ENCODE measurements at regions not wholly inside any gene's neighbourhood (a gene's known extent, or its start where the extent isn't known, plus 50 kb on each side); places are given as distances from the start of the nearest gene placed in this dataset.

DNA sequence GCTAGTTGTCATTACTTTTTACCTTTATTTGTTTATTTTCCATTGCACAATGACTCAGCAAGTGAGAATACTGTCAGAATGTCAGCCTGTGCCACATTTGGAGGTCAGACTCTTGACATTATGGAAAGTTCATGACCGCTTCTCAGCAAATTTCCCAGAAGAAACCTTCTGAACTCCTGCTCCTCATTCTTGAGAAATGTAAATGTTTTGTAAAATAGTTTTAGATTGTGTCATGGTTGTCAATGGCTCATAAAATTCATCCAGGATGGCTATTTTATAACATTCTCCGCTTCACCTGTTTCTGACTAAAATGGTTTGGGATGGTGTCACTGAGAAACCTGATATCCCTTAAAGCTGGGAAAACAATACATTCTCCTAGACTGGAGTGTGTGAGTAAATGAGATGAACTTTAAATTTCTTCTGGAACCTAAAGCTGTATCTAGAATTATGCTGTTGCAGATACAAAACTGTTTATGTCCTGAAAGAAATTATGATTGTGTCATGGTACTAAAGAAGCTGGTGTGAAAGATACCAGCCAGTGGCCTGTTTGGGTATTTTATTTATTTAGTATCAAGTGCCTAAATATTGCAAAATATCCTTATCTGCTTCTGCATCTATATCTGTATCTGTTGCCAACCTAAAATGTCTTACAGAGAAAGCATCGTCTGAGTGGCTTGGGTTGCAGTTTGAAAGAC lies 671.7 kb downstream of the GATA3 start:
- H3K36me3 ChIP-seq (ENCODE audit: insufficient read depth, low read length), result no peaks in the 10 kb centered on the region
- no peaks in the 10 kb centered on the region for H3K9me2 ChIP-seq (ENCODE audit: low read depth, low read length)
- no peaks in the 10 kb centered on the region for H3K9me3 ChIP-seq (ENCODE audit: low read length)
- TF ChIP-seq EZH2 (IDR thresholded peaks at IDR 0.05; ENCODE audit: borderline replicate concordance, low read length), result no peak
- no peaks in the 10 kb centered on the region for H4K20me1 ChIP-seq (ENCODE audit: insufficient read depth, low read length)
- H3K9ac ChIP-seq (ENCODE audit: low read length), result no peak overlapping the region
- no peak overlapping the region for H3K27ac ChIP-seq (ENCODE audit: low read depth, low read length, poor library complexity, severe bottlenecking)
- H3K4me1 ChIP-seq (ENCODE audit: insufficient read depth, low read length, severe bottlenecking), result no peaks in the 10 kb centered on the region
- H3K79me2 ChIP-seq (ENCODE audit: insufficient read depth, low read length), result no peaks in the 10 kb centered on the region
- no peaks in the 10 kb centered on the region for H3K27me3 ChIP-seq (ENCODE audit: insufficient read depth, low read length)
- H2AFZ ChIP-seq (ENCODE audit: low read length), result no peak overlapping the region
- H3K4me3 ChIP-seq (ENCODE audit: low read depth, low read length, poor library complexity, severe bottlenecking), result no peak overlapping the region
- no peak overlapping the region for H3K4me2 ChIP-seq (ENCODE audit: low read length)
- no peaks in the 10 kb centered on the region for H3F3A ChIP-seq (ENCODE audit: insufficient read depth, low read length)

DNA sequence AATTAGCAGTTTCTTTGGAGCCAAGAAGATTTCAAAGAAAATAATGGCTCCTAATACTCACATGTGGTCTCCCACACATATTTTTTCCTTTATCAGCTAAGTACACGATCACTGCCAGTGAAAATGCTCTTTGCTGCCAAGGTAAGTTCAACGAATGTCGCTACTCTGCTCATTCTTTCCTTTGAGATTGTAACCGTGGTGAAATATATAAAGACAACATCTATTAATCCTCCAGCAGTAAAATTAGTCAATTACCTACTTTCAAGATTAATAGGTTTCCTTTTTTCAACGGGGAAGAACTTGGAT lies 672.2 kb downstream of the GATA3 start:
- TF ChIP-seq EZH2 (IDR thresholded peaks at IDR 0.05; ENCODE audit: borderline replicate concordance, low read length), result no peak
- TF ChIP-seq, protein P1, sequence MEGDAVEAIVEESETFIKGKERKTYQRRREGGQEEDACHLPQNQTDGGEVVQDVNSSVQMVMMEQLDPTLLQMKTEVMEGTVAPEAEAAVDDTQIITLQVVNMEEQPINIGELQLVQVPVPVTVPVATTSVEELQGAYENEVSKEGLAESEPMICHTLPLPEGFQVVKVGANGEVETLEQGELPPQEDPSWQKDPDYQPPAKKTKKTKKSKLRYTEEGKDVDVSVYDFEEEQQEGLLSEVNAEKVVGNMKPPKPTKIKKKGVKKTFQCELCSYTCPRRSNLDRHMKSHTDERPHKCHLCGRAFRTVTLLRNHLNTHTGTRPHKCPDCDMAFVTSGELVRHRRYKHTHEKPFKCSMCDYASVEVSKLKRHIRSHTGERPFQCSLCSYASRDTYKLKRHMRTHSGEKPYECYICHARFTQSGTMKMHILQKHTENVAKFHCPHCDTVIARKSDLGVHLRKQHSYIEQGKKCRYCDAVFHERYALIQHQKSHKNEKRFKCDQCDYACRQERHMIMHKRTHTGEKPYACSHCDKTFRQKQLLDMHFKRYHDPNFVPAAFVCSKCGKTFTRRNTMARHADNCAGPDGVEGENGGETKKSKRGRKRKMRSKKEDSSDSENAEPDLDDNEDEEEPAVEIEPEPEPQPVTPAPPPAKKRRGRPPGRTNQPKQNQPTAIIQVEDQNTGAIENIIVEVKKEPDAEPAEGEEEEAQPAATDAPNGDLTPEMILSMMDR (IDR thresholded peaks at IDR 0.05; ENCODE audit: low read length), result no peak
- H3K36me3 ChIP-seq (ENCODE audit: insufficient read depth, low read length), result no peaks in the 10 kb centered on the region
- H3K27ac ChIP-seq (ENCODE audit: low read depth, low read length, poor library complexity, severe bottlenecking), result no peak overlapping the region
- H3K9me2 ChIP-seq (ENCODE audit: low read depth, low read length), result no peaks in the 10 kb centered on the region
- no peak overlapping the region for H3K4me2 ChIP-seq (ENCODE audit: low read length)
- no peak overlapping the region for H3K9ac ChIP-seq (ENCODE audit: low read length)
- no peaks in the 10 kb centered on the region for H3K4me1 ChIP-seq (ENCODE audit: insufficient read depth, low read length, severe bottlenecking)
- H3K79me2 ChIP-seq (ENCODE audit: insufficient read depth, low read length), result no peaks in the 10 kb centered on the region
- no peaks in the 10 kb centered on the region for H3K9me3 ChIP-seq (ENCODE audit: low read length)
- H3F3A ChIP-seq (ENCODE audit: insufficient read depth, low read length), result no peaks in the 10 kb centered on the region
- no peak overlapping the region for H2AFZ ChIP-seq (ENCODE audit: low read length)
- H3K27me3 ChIP-seq (ENCODE audit: insufficient read depth, low read length), result no peaks in the 10 kb centered on the region
- no peak overlapping the region for H3K4me3 ChIP-seq (ENCODE audit: low read depth, low read length, poor library complexity, severe bottlenecking)
- no peaks in the 10 kb centered on the region for H4K20me1 ChIP-seq (ENCODE audit: insufficient read depth, low read length)

- TF ChIP-seq, protein P1 (IDR thresholded peaks at IDR 0.05; ENCODE audit: low read length), result no peak
- no peak for TF ChIP-seq EZH2 (IDR thresholded peaks at IDR 0.05; ENCODE audit: borderline replicate concordance, low read length)
- Histone ChIP-seq H3K4me3 (ENCODE audit: low read depth, low read length, poor library complexity, severe bottlenecking) (no peak overlapping the region), H2AFZ (ENCODE audit: low read length) (no peak overlapping the region)
Observed at GRCh38 chr10:8731121-8732095, 676.9 kb downstream of the GATA3 start.

More at GRCh38 chr10:8731121-8732095, 676.9 kb downstream of the GATA3 start:
- H3K4me1 ChIP-seq (ENCODE audit: insufficient read depth, low read length, severe bottlenecking), result no peaks in the 10 kb centered on the region
- no peaks in the 10 kb centered on the region for H3K27me3 ChIP-seq (ENCODE audit: insufficient read depth, low read length)
- H4K20me1 ChIP-seq (ENCODE audit: insufficient read depth, low read length), result no peaks in the 10 kb centered on the region
- no peaks in the 10 kb centered on the region for H3K79me2 ChIP-seq (ENCODE audit: insufficient read depth, low read length)
- H3F3A ChIP-seq (ENCODE audit: insufficient read depth, low read length), result no peaks in the 10 kb centered on the region
- H3K27ac ChIP-seq (ENCODE audit: low read depth, low read length, poor library complexity, severe bottlenecking), result no peak overlapping the region
- no peaks in the 10 kb centered on the region for H3K9me3 ChIP-seq (ENCODE audit: low read length)
- no peaks in the 10 kb centered on the region for H3K9me2 ChIP-seq (ENCODE audit: low read depth, low read length)
- no peaks in the 10 kb centered on the region for H3K36me3 ChIP-seq (ENCODE audit: insufficient read depth, low read length)
- no peak overlapping the region for H3K4me2 ChIP-seq (ENCODE audit: low read length)
- H3K9ac ChIP-seq (ENCODE audit: low read length), result no peak overlapping the region
